A673 (cell line): ENCODE measurements at regions not wholly inside any gene's neighbourhood (a gene's known extent, or its start where the extent isn't known, plus 50 kb on each side); places are given as distances from the start of the nearest gene placed in this dataset.

Experiments used
- CTCF ChIP-seq: fragments of 300-800, 200-600 bp; sonication (generic); conservative IDR thresholded peaks from 2 replicates; pipeline ENCODE4 v1.5.1; 2017; ENCODE audit warnings: low read depth, mild to moderate bottlenecking, antibody characterized with exemption, low read length, moderate library complexity, mixed read lengths
- EZH2 ChIP-seq: fragments of 200-600 bp; sonication (generic); IDR thresholded peaks from 2 replicates; pipeline ENCODE4 v1.6.1; 2017; ENCODE audit warnings: borderline replicate concordance, low read depth, mild to moderate bottlenecking, mixed read lengths, antibody characterized with exemption, low read length; ENCODE audit not compliant: poor library complexity, severe bottlenecking

DNA sequence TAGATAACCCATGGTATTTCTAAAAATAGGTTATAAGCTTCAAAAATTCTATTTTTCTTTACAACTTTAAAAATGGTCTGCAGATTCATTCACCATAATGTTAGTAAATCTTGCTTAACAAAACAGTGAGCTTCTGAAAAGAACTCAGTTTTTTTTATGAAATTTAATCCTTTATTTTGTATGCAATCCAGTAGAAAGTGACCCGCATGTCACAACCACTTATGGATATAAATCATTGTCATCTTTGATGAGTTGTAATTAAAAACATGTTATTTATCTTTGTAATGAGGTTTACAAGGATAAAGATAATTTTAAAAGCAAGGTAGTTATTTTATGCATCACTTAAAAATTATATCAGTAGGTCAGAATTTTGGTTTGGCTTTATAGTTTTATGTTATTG, 173.5 kb upstream of the SEMA3A start:
- TF ChIP-seq CTCF (no peak), EZH2 (no peak)
